GM19438 (cell line): ENCODE measurements at regions not wholly inside any gene's neighbourhood (a gene's known extent, or its start where the extent isn't known, plus 50 kb on each side); places are given as distances from the start of the nearest gene placed in this dataset.

Source experiments
- ATAC-seq: cut with Tn5 transposase; IDR thresholded peaks from one replicate; pipeline ENCODE4 v1.9.1; 2021; ENCODE audit warnings: low read depth; ENCODE audit not compliant: unreplicated experiment

DNA sequence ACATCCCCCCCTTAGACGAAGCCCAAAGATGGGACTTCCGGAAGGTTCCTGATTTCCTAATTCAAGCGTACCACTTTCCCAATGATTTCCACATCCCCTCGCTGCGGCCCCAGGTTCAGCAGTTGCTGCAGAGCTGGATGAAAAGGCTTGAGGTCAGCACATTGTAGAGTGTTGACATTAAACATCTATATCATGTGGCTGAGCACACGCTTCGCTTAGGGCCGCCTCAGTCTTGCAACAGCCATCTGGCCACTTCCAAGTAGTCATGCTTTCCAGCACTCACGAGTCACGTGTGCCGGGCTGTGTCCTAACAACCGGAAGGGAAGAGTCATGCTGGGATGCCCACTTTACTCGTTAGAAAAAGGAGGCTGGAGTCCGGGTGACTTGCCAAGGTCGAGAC lies 340.6 kb upstream of the IRX4 start:
- ATAC-seq, result no peak

- no peak for ATAC-seq
Measured at GRCh38 chr5:2222246-2222992, 339.7 kb upstream of the IRX4 start.

- no peak for ATAC-seq
Measured at GRCh38 chr5:2221450-2221849, 338.7 kb upstream of the IRX4 start.

DNA sequence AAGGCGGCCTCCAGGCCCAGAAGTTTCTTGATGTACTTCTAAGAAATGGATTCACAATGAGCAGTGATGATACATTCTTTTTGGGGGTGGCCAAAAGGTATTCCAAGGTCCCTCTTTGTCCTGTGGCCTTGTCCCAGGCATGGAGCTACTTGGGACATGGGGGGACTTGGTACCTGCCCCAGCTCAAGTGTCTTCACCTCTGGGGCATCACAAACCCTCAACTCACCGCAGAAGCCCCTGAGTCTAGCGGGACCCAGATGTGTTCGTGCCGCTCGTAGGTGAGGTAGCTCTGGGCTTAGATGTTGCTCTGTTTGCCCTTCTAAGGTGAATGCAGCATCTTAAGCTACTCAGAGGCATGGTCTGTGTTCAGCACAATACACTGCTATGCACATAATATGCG lies 338.0 kb upstream of the IRX4 start:
- ATAC-seq, result no peak

GRCh38 chr5:2219149-2219776 lies 336.5 kb upstream of the IRX4 start:
- ATAC-seq, result no peak

DNA sequence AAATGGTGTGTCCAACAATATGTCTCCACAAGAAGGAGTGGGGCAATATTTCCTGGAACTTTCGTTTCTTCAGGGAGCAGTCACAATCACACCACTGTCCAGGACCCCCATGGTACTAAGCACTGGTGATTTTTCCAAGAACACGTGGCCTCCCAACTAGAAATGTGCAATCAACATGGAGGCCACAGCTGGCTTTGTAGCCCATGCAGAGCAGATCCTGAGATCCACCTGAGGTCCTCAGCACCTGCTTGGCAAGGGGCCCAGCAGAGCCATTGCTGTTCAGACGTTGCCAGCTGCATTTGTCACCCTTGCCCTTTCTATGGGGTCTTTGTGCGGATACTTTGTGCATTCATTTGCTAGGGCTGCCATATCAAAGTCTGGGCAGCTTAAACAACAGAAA lies 334.5 kb upstream of the IRX4 start:
- no peak for ATAC-seq

DNA sequence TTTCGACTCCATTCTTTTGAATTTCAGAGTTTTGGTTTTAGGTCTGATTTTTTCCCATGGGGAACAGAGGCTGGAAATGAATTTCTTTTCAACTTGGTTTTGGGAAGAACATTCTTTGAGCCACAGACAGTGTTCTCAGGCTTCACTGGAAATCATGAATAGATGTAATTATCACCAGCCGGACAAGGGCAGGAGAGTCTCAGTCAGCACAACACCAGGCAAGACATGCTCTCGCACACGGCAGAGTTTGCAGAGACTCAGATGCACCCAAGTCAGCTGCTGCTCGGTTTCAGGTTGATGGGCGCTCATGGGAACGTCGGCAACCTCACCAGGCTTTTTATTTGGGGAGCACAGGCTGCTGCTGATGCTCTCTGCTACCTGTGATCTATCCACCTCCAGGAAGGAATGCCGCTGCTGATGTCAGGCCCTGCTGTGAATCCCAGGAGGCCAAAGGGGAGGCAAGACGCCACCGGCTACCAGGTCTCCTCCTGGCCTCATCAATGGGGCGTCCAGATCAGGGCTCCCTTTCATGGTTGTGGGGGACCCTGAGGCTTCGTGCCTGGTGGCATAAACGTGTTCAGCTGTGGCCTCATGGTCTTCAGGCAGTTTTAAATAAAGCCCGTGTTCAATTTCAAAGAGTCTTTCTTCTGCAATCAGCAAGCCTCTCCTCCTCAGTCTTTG lies 332.3 kb upstream of the IRX4 start:
- ATAC-seq, result no peak

- no peak for ATAC-seq
Measured at GRCh38 chr5:2213121-2213730, 330.5 kb upstream of the IRX4 start.

DNA sequence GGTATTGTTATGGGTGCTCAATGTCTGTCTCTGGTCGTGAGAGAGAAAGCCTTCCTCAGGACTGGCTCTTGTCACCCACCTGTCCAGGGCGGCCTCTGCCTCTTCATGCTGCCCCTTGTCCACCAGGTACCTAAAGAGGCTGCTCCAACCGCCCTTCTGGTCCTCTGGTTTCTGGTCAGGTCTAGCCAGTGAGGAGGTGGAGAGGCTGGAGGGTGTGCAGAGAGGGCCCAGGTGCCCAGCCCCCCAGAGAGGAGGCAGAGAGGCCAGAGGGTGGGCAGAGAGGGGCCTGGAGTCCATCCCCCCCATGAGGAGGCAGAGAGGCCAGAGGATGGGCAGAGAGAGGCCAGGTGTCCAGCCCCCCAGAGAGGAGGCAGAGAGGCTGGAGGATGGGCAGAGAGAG lies 329.8 kb upstream of the IRX4 start:
- no peak for ATAC-seq

DNA sequence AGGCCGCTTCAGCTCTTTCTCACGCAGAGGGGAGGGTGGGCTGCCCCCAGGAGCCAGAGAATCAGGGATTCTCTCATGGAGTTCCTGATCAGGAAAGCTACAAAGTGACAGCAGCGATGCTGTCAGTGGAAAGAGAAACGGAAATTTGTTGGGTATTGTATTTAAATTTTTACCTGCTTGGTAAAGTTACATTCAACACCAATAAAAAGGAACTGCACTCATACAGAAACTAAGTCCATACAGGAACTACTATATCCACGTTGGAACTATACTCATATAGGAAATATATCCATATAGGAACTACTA lies 325.5 kb upstream of the IRX4 start:
- ATAC-seq, result no peak

DNA sequence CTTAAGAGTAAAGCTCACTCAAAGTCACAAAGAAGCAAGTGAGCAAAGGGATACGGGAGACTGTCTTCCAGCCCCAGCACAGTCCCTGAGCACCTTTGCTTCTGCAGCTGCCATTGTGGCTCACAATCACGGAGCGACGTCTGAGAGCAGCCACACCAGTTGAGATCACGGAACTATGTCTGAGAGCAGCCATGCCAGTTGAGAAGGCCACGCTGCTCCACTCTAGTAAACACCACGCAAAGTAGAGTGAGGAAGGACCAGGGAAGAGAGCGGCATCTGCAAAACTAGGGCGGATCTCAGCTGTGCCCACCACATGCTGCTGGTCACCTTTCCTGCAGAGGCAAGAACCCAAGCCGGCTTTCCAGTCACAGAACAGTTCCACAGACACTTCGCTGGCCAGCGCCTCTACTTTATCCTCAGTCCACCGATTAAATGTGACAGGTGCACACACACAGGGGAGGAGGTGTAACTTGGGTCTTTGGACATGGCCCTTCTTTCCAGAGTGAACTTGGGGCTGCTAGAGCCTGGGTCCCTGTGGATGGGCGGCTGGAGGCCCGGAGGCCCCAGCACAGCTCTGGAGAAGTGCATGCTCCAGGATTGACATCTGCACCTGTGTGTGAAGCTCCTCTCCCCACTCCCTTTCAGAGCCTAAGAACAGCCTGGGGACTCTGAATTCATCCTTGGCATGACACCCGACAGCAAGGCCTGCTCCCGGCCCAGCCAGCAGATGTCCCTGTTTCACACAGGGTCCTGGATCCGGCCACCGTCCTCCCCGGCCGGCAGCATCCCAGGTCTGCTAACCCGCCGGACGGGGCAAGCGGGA lies 324.9 kb upstream of the IRX4 start:
- no peak for ATAC-seq

- ATAC-seq, result no peak
Measured at GRCh38 chr5:2207109-2207399, 324.3 kb upstream of the IRX4 start.

- no peak for ATAC-seq
Measured at GRCh38 chr5:2206293-2207108, 323.8 kb upstream of the IRX4 start.

DNA sequence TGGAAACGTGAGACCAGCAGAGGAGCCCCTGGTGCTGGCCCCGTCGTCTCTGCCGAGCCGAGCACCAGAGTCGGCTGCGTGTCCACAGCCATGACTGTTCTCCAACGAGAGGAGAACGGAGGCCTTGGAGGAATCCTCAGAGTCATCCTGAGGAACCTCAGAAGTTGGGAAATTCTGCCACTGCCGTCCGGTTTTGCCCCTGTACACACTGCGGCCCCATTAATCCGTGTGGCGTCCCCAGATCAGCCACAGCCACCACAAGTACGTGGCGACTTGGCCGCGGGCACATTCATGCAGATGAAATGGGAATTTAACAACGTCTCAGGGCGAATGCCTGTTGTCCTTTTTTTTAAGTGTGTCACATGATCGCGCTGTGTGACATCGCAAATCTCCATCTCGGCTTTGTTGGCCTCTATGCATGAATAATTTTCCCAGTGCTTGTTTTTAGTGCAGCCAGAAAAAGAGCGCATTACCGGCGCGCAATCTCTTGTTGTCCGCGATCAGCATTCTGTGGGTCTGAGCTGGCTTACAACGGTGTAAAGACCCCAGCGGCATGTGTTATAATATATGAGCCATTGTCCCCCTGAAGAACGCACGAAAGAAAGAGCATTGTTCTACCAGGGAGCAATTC lies 323.0 kb upstream of the IRX4 start:
- no peak for ATAC-seq

DNA sequence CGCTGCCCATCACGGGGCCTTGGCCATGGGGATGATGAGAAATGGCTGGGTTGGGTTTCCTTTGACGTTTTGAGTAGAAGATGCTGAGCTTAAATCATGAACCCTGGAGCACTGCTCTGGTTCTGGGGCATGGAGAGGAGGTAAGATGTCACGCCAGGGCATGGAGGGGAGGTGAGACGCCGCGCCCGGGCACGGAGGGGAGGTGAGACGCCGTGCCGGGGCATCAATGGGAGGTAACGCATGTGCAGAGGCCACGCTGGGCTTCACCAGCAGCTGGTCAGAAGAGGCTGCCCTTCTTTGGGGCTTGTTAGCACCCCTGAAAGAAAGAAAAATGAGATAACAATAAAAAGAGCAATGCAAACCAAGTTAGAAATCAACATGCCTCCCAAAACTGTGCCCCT lies 322.5 kb upstream of the IRX4 start:
- ATAC-seq, result no peak

DNA sequence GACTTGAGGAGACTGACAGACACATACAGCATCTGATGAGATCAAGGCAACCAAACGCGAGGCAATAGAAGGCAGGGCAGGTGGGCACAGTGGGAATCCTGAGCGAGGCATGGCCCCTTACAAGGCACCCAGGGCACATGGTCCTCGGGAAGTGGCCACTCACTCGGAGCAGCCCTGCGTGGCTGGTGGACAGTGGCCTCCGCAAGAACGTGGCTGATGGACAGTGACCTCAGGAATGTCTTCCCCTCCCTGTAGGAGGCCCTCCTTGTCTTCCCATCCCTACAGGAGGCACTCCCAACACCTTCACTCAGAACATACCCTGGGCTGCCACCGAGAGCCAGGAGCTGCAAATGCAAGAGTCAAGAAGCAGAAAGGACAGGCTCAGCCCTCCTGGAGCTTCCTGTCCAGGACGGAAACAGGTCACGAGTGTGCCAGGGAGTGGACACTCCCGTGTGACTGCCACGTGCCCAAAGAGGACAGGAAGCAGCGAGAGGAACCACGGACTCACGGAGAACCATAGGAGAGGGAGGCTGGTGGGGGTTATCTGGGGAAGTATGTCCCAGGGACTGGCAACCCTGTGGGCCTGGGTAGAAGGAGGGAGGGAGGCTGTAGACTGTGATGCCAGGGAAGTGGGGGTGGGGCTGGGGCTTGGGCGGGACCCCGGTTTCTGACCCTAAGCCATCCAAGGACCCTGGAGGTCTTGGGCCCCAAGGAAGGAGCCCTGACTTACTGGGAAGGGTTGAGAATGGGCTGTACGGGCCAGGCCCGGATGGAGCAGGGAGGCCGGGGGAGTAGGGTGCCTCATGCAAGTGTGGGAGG lies 321.9 kb upstream of the IRX4 start:
- ATAC-seq, result no peak

DNA sequence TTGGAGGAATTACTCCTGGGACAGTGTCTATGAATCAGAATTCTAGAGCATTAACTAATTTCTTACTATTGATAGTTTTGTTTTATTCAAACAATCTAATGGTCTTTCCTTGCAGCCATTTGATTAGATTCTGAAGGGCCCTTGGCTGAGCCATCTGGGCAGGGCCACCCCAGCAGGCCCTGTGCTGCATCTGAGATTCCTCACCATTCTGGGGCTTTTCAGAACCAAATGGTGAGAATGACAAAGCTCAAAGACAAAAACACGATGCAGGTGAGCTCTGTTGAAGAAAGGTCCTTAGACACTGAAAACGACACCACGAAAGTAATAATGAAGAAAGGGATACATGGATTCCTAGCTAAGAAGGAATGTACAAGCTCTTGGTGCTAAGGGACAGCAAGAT lies 321.0 kb upstream of the IRX4 start:
- no peak for ATAC-seq

- ATAC-seq, result no peak
Measured at GRCh38 chr5:2201832-2202231, 319.1 kb upstream of the IRX4 start.

DNA sequence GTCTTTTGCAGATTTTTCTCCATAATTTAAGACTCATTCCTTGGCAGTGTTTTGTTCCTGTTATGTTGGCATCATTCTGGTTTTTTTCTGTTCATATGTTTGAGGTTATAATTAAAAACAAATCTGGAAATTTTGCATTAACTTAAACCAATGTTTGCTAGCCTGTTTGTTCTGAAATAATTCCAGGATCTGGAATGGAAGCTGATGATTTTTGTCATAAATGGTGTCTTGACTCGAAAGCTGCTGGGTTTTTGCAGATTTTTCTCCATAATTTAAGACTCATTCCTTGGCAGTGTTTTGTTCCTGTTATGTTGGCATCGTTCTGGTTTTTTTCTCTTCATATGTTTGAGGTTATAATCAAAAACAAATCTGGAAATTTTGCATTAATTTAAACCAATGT lies 318.7 kb upstream of the IRX4 start:
- no peak for ATAC-seq
